ENCODE measurements at regions not wholly inside any gene's neighbourhood (a gene's known extent, or its start where the extent isn't known, plus 50 kb on each side); places are given as distances from the start of the nearest gene placed in this dataset.

- no peak overlapping the region for H2AFZ ChIP-seq (ENCODE audit: low read depth)
These were observed 99.6 kb upstream of the MAP2 start for GRCh38 chr2:209324281-209324680.

GRCh38 chr2:209331291-209331844 is 92.5 kb upstream of the MAP2 start:
- TF ChIP-seq CTCF (conservative IDR thresholded peaks at IDR 0.05; ENCODE audit: low read depth, low read length) = peak; percentile 54
- Histone ChIP-seq H4K20me1 (ENCODE audit: insufficient read depth) (no peaks in the 10 kb centered on the region), H3K27ac (no peak overlapping the region)

More at GRCh38 chr2:209324281-209324680, 99.6 kb upstream of the MAP2 start:
- H3K79me2 ChIP-seq (ENCODE audit: insufficient read depth, low read depth) = no peaks in the 10 kb centered on the region
- TF ChIP-seq CTCF (conservative IDR thresholded peaks at IDR 0.05; ENCODE audit: low read depth, low read length) = no peak
- H4K20me1 ChIP-seq (ENCODE audit: insufficient read depth) = no peaks in the 10 kb centered on the region
- no peaks in the 10 kb centered on the region for H3K27me3 ChIP-seq (ENCODE audit: insufficient read depth, low read depth)
- H3K4me2 ChIP-seq = no peak overlapping the region
- no peaks in the 10 kb centered on the region for H3K36me3 ChIP-seq (ENCODE audit: insufficient read depth)
- no peak overlapping the region for H3K27ac ChIP-seq
- no peak overlapping the region for H3K4me3 ChIP-seq (IDR thresholded peaks at IDR 0.05; ENCODE audit: insufficient read depth, low read depth, low read length)
- no peaks in the 10 kb centered on the region for H3K4me1 ChIP-seq (ENCODE audit: low read depth, poor library complexity, severe bottlenecking)
- H3K9ac ChIP-seq = no peak overlapping the region

GRCh38 chr2:209334188-209335017 is 89.4 kb upstream of the MAP2 start:
- Histone ChIP-seq H3K4me2 (peak overlapping the region; percentile 10; the same call in 1 of the 2 replicates), H3K4me3 (IDR thresholded peaks at IDR 0.05; ENCODE audit: insufficient read depth, low read depth, low read length) (no peak overlapping the region)

More at GRCh38 chr2:209331291-209331844, 92.5 kb upstream of the MAP2 start:
- no peaks in the 10 kb centered on the region for H3K27me3 ChIP-seq (ENCODE audit: insufficient read depth, low read depth)
- no peaks in the 10 kb centered on the region for H3K36me3 ChIP-seq (ENCODE audit: insufficient read depth)
- no peak overlapping the region for H3K9ac ChIP-seq
- peaks cover 5% of the 10 kb centered on the region for H3K4me1 ChIP-seq (ENCODE audit: low read depth, poor library complexity, severe bottlenecking)
- H3K79me2 ChIP-seq (ENCODE audit: insufficient read depth, low read depth) = no peaks in the 10 kb centered on the region
- H3K4me2 ChIP-seq = no peak overlapping the region
- H2AFZ ChIP-seq (ENCODE audit: low read depth) = no peak overlapping the region
- H3K4me3 ChIP-seq (IDR thresholded peaks at IDR 0.05; ENCODE audit: insufficient read depth, low read depth, low read length) = no peak overlapping the region

GRCh38 chr2:209340522-209340921 is 83.3 kb upstream of the MAP2 start:
- H4K20me1 ChIP-seq (ENCODE audit: insufficient read depth) = no peaks in the 10 kb centered on the region
- no peak overlapping the region for H3K27ac ChIP-seq
- no peaks in the 10 kb centered on the region for H3K27me3 ChIP-seq (ENCODE audit: insufficient read depth, low read depth)
- H2AFZ ChIP-seq (ENCODE audit: low read depth) = no peak overlapping the region
- no peaks in the 10 kb centered on the region for H3K36me3 ChIP-seq (ENCODE audit: insufficient read depth)
- no peak overlapping the region for H3K4me3 ChIP-seq (IDR thresholded peaks at IDR 0.05; ENCODE audit: insufficient read depth, low read depth, low read length)
- no peaks in the 10 kb centered on the region for H3K4me1 ChIP-seq (ENCODE audit: low read depth, poor library complexity, severe bottlenecking)
- no peaks in the 10 kb centered on the region for H3K79me2 ChIP-seq (ENCODE audit: insufficient read depth, low read depth)
- no peak overlapping the region for H3K9ac ChIP-seq
- no peak for TF ChIP-seq CTCF (conservative IDR thresholded peaks at IDR 0.05; ENCODE audit: low read depth, low read length)
- H3K4me2 ChIP-seq = no peak overlapping the region

More at GRCh38 chr2:209334188-209335017, 89.4 kb upstream of the MAP2 start:
- peak; percentile 90 for TF ChIP-seq CTCF (conservative IDR thresholded peaks at IDR 0.05; ENCODE audit: low read depth, low read length)
- no peaks in the 10 kb centered on the region for H3K27me3 ChIP-seq (ENCODE audit: insufficient read depth, low read depth)
- no peak overlapping the region for H3K9ac ChIP-seq
- no peaks in the 10 kb centered on the region for H3K36me3 ChIP-seq (ENCODE audit: insufficient read depth)
- no peaks in the 10 kb centered on the region for H4K20me1 ChIP-seq (ENCODE audit: insufficient read depth)
- H3K27ac ChIP-seq = no peak overlapping the region
- peaks cover 5% of the 10 kb centered on the region for H3K4me1 ChIP-seq (ENCODE audit: low read depth, poor library complexity, severe bottlenecking)
- H2AFZ ChIP-seq (ENCODE audit: low read depth) = no peak overlapping the region
- no peaks in the 10 kb centered on the region for H3K79me2 ChIP-seq (ENCODE audit: insufficient read depth, low read depth)
